AG09319 (cell line): ENCODE measurements at regions not wholly inside any gene's neighbourhood (a gene's known extent, or its start where the extent isn't known, plus 50 kb on each side); places are given as distances from the start of the nearest gene placed in this dataset.

Source experiments
- DNase-seq: peaks from one replicate; pipeline ENCODE4 v3.0.0-alpha.2; 2010; ENCODE audit warnings: low read depth; ENCODE audit errors: extremely low read depth
- TF ChIP-seq, protein P1 (sequence below): IDR thresholded peaks from 2 replicates; pipeline ENCODE4 v1.5.1; 2011; ENCODE audit warnings: low read depth, mild to moderate bottlenecking, inconsistent platforms, low read length, moderate library complexity

DNA sequence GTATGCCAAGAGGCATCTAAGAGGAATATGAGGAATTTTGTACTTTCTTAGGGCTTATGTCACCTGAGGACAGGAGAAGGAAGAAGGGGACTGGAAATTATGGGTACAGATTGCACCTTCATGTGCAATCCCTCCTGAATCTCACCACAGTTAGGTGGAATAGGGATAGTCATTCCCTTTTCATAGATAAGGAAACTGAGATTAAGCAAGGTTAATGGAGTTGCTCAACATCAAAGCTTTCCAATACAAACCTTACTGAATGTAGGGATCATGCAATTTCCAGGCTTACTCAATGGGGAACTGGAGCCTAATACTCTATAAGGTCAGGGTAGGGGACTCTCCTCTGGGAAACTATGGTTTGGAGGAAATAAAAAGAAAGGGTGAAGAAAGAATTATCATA is 133.0 kb downstream of the C11orf87 start:
- DNase-seq = no peak

DNA sequence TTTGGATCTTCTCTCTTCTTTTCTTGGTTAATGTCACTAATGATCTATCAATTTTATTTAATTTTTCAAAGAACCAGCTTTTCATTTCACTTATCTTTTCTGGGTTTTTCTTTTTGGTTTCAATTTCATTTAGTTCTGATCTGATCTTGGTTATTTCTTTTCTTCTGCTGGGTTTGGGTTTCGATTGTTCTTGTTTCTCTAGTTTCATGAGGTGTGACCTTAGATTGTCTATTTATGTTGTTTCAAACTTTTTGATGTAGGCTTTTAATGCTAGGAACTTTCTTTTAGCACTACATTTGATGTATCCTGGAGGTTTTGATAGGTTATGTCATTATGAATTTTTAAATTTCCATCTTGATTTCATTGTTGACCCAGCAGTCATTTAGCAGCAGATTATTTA is 142.3 kb downstream of the C11orf87 start:
- no peak for DNase-seq
- TF ChIP-seq, protein P1, sequence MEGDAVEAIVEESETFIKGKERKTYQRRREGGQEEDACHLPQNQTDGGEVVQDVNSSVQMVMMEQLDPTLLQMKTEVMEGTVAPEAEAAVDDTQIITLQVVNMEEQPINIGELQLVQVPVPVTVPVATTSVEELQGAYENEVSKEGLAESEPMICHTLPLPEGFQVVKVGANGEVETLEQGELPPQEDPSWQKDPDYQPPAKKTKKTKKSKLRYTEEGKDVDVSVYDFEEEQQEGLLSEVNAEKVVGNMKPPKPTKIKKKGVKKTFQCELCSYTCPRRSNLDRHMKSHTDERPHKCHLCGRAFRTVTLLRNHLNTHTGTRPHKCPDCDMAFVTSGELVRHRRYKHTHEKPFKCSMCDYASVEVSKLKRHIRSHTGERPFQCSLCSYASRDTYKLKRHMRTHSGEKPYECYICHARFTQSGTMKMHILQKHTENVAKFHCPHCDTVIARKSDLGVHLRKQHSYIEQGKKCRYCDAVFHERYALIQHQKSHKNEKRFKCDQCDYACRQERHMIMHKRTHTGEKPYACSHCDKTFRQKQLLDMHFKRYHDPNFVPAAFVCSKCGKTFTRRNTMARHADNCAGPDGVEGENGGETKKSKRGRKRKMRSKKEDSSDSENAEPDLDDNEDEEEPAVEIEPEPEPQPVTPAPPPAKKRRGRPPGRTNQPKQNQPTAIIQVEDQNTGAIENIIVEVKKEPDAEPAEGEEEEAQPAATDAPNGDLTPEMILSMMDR = no peak

More for the DNA sequence above, 133.0 kb downstream of the C11orf87 start:
- TF ChIP-seq, protein P1 = no peak

DNA sequence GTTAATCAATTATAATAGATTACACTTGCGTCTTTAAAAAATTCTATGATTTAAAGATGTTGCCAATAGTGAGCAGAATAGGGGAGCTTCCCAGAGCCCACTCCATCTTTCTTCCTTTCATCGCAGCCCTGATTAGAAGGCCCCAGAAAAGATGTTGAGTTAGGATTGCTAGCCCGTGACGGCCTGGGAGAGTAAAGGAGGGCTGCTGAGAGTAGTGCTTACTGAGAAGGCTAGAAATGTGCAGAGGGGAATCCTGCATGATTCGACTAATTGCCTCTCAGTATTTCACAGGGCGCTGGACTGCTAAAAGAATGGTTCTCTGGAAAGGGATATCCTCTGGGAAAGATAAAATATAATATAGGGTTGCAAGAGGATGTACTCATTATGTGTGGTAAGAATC is 160.5 kb downstream of the C11orf87 start:
- DNase-seq = no peak
- TF ChIP-seq, protein P1 = no peak

DNA sequence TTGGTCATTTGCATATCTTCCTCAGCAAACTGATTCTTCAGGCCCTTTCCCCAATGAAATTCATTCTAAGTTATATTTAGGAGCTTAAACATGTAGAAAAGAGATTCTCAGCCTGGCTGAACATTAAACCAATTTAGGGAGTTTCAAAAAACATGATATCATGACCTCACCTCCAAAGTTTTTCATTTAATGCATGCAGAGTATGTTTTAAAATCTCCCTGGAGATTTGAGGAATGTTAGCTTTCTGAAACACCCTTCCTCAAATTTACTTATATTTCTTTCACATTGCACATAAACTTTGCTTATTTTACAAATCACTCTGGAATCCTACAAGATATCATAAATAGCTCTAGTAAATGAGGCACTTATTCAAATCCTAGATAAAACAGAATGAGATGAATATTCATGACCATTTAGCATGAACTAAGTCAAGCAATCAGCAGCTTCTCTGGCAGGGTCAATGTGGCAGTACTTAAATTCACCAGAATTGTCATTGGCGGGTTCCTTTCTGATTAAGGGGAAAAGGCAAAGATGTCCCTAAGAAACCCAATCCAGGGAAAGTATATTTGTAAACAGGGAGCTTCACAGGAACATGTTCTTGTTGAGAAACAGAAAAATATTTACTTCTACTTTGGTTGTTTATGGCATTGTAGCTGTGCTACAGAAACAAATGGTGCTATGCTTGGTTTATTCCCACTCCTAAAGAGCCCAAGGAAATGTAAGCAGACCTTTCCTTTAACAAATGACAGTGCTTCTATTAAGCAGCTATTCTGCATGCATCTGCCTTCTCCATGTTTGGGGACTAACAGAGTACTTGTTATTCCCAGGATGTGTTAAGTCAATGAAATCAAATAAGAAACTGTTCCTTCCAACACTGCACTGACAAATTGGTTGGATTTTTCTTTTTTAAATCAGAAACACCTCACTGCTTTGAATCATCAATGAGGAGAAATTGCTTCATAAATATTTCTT is 162.3 kb downstream of the C11orf87 start:
- TF ChIP-seq, protein P1 = no peak
- no peak for DNase-seq

DNA sequence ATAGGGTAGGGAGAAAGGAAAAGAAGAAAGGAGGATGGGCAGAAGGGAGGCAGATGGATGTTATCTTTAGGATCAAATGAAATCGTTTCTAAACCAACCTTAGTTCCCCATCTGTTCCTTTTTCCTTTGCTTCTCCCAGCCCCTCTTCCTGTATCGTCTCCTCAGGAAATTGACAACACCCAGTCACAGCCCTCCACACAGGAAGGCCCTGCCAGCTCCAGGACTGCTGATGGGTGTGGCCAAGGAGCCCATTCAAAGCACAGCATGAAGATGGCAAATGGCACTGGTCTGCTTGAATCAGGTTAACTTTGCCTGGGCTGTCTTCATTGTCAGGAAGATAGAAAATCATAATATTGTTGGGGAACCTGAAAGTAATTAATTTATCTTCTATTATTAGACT is 164.8 kb downstream of the C11orf87 start:
- no peak for DNase-seq
- TF ChIP-seq, protein P1 = no peak

DNA sequence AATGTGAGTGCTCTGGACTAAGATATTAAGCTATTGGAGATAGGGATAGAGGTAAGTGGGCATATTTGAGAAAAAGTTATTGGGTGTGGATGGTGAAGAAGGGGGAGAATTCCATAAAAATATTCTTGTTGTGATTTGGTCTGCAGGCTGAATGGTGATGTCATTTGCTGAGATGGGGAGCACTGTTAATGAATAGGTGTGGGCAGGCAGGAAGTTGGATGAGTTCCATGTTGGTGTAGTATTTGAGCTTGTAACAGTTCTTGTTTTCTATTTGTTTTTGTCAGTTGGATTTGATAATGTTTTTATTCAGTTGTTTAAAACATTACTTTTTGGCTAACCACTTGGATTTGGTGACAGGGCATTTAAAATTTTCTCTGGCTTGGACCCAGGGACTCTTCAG is 168.8 kb downstream of the C11orf87 start:
- TF ChIP-seq, protein P1 = no peak
- no peak for DNase-seq

DNA sequence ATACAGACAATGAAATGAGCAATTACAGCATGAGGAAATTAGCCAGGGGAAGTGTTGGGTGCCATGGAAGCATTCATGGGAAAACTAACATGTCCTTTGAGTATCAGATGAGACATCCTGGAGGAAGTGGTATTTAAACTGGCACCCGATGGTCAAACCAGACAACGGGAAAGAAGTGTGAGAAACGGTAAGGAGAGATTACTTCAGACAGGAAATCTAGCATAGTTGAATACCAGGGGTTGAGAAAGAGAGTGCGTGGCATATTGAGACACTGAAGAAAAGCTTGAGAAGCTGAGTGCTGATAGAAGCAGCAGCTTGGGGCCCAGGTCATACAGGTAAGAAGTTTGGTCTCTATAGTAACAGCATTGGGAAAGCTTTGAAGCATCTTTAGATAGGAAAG is 175.3 kb downstream of the C11orf87 start:
- DNase-seq = no peak
- TF ChIP-seq, protein P1 = no peak
